NCI-H446 (cell line): ENCODE measurements at regions not wholly inside any gene's neighbourhood (a gene's known extent, or its start where the extent isn't known, plus 50 kb on each side); places are given as distances from the start of the nearest gene placed in this dataset.

Experiments used
- DNase-seq, 2 experiments: peaks; one replicate each; lab custom pipeline; 2025; lab: John Stamatoyannopoulos, UW

DNA sequence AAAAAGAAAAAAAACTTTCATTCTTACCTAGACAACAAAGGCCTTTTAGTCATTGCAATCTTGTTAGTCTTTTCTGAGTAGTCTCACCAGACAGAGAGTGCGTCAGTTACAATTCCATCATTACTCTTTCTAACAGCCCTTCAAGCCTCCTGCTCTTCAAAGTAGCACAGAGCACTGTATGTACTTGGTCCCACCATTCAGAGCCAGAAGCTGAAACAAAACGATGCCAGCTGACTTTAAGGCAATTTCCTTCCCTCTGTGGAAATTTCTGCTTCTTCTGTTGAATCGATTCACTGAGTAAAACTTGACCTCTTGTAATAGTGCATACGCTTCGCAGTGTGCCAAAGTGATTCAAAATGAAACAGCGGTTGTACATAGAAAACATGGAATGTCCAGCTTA lies 57.7 kb upstream of the TENM3 start:
- DNase-seq: no peak

DNA sequence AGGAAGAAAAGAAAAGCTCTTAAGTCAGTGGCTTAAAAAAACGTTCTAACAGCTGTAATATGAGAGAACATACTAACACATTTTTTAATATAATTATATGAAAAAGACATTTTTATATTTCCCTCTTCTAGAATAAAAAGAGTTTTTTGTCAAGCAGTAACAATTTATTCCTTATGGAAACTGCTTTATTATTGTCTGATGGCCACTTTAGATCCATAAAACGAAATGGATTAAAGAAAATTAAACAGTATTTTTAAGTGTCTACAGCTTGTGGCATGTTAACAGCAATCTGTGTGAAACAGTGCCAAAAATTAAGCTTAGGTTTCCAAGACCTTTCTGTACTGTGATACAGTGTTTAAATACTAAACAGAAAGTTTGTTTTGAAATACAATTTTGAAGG lies 55.5 kb upstream of the TENM3 start:
- no peak for DNase-seq

DNA sequence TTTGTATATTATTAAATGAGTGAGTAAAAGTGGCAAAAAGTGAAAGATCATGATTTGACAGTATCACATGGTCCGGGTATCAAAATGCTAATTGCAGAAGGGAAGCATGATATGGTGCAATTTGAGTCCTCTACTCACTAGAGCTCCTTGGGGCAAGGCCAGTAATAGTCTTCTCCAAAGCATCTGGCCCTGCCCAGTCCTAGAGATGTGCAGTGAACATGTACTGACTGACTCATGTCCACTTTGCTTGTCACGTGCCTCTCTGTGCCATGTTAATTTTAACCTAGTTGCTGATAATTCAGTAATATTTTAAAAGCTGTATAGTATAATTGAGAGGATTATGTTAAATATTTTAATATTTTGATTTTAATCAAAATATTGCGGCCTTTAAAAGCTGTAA lies 54.6 kb upstream of the TENM3 start:
- DNase-seq: no peak

DNA sequence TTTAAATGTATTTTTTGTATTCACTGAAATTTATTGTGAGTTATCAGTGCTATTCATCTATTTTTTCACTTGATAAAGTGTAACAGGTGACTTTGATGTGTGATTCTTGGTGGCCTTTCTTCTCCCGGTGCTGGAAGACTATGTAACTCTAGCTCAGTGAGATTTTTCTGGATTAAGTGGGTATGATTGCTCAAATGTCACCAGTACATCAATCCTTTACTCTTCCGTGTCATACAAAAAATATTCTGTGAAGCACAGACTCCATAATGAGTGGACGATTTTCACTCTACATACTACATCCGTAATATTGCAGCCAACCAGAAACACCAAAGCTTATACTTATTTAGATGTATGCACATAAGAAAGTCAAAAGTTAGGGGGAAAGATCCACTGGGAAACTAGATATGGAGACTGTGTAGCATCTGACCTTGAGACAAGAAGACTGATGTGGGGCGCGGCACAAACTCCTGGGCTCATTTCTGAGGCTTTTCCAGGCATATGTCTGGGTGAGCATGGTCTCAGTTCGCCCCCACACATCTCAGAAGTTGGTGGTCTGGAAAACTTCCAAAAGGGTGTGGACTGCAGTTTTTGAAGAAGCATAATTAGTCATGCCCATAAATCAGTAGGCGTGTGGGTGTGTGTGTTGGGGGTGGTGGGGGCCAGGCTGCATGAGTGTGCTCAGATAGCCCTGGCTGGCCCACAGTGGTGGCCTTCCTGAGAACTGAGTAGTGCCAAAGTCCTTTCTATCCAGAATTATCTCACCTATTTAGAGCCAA lies 53.9 kb upstream of the TENM3 start:
- no peak for DNase-seq

DNA sequence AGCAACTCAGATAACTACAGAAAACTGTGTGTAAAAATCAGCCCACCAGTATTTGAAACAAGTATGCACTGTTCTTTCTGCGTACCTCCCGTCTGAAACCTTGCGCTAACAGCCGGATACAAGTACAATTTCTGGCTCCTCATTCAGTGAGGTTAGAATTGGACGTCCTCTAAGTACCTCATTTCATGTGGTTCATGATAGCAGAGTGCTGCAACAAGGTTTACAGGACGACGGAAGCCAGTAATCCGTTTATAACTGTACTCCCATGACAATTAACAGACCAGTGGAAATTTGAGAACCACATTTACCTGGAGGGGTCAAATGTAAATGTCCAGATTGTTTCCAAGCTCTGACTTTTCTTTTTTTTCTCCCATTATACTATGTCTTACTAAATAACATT lies 52.9 kb upstream of the TENM3 start:
- no peak for DNase-seq

DNA sequence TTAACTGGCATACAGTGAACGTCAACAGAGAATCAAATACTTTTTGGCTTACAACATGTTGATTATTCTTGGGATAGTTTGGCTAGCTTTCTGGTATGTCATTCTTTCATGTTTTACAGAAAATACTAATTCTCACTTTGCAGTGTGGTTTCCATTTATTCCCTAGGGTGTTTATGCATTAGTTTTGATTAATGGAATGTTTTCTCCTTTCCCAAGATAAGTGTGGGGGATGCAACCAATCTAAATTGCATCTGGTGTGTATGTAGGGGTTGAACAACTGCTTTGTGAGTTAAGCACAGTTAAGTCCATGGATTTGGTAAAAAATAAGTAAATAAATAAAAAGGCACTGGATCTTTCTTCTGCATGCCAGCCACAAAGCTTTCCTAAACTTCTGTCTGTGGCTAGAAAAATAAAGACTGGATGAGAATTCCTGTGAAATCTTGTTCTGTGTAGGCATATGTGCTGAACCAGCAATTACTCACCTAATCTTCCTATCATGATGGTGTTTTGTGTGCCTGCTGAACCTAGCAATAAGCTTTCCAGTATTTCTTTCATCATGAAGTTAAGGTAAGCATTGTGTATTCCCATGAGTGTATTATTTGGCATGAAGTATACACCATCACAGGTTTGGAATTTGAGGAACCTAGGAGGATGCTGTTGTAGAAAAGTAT lies 50.6 kb upstream of the TENM3 start:
- no peak for DNase-seq

DNA sequence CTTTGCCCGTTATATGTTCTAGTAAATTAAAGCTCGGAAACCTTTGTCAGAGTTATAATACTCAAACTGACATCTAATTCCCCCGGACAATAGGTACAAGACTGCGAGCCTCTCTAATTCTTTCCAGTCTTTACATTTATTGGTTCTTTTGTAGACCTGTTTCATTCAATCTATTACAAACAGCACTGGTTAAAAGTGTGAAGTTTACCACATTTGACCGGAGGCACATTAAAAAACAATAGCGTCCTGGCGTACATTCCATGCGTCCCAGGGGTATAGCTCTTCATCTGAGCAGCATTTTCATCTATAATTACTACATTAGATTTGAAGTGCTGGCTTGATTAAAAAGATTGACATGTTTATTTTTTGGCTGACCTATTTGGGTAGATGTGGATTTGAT lies 49.9 kb upstream of the TENM3 start:
- no peak for DNase-seq
